ENCODE measurements at regions not wholly inside any gene's neighbourhood (a gene's known extent, or its start where the extent isn't known, plus 50 kb on each side); places are given as distances from the start of the nearest gene placed in this dataset.

- no peak overlapping the region for H3K27ac Mint-ChIP-seq
Measured at GRCh38 chr4:117203231-117203630, 117.9 kb upstream of the TRAM1L1 start.

DNA sequence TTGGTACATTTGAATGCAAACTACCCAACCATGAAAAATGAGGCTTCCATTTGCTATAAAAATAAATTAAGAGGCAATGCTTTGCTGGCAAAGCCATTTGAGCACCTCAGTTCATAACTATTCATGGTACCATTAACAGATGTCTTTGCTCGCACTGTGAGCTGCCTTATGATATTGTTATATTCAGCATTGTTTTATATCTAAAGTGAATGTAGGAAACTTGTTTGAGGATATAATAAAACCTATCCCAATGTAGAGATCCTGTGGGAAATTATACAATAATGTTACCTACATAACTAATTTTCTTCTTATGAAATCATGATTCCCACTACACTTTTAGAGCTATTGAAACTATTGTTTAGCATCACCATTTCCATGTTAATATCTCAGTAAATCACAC is 125.2 kb upstream of the TRAM1L1 start:
- H3K9me3 ChIP-seq (ENCODE audit: control insufficient read depth, insufficient read depth, low read length), result no peaks in the 10 kb centered on the region
- H3K27ac ChIP-seq (ENCODE audit: low read length), result no peak overlapping the region
- H3K36me3 ChIP-seq (ENCODE audit: control insufficient read depth, insufficient read depth, low read length), result no peaks in the 10 kb centered on the region
- WGBS (ENCODE audit: insufficient coverage), result no CpG with 5 or more reads among the region's 1 CpG
- intact Hi-C loops (cut with micrococcal nuclease), result no loop called here
- H3K9me3 Mint-ChIP-seq, result peaks cover 6% of the 10 kb centered on the region in 2 donors
- TF ChIP-seq, protein P1, sequence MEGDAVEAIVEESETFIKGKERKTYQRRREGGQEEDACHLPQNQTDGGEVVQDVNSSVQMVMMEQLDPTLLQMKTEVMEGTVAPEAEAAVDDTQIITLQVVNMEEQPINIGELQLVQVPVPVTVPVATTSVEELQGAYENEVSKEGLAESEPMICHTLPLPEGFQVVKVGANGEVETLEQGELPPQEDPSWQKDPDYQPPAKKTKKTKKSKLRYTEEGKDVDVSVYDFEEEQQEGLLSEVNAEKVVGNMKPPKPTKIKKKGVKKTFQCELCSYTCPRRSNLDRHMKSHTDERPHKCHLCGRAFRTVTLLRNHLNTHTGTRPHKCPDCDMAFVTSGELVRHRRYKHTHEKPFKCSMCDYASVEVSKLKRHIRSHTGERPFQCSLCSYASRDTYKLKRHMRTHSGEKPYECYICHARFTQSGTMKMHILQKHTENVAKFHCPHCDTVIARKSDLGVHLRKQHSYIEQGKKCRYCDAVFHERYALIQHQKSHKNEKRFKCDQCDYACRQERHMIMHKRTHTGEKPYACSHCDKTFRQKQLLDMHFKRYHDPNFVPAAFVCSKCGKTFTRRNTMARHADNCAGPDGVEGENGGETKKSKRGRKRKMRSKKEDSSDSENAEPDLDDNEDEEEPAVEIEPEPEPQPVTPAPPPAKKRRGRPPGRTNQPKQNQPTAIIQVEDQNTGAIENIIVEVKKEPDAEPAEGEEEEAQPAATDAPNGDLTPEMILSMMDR (IDR thresholded peaks at IDR 0.05), result no peak
- ATAC-seq (no peak), DNase-seq (no peak)
- H3K4me1 ChIP-seq (ENCODE audit: control insufficient read depth, insufficient read depth, low read length), result no peaks in the 10 kb centered on the region
- no peaks in the 10 kb centered on the region for H3K27me3 Mint-ChIP-seq (ENCODE audit: low read depth in 2 of 2)
- H3K4me3 ChIP-seq (ENCODE audit: low read length), result no peak overlapping the region
- no peak overlapping the region for H3K27ac Mint-ChIP-seq
- no peak overlapping the region for H3K4me3 Mint-ChIP-seq
- H3K4me1 Mint-ChIP-seq, result no peaks in the 10 kb centered on the region
- H3K36me3 Mint-ChIP-seq, result no peaks in the 10 kb centered on the region
- no peaks in the 10 kb centered on the region for H3K27me3 ChIP-seq (ENCODE audit: control insufficient read depth, insufficient read depth, low read length)

More at GRCh38 chr4:117203231-117203630, 117.9 kb upstream of the TRAM1L1 start:
- DNase-seq (no peak), ATAC-seq (no peak)
- Mint-ChIP-seq H3K27me3 (ENCODE audit: low read depth in 2 of 2) (no peaks in the 10 kb centered on the region), H3K4me1 (no peaks in the 10 kb centered on the region), H3K36me3 (no peaks in the 10 kb centered on the region), H3K4me3 (no peak overlapping the region), H3K9me3 (peaks cover 3 to 9% of the 10 kb centered on the region in 2 donors)
- TF ChIP-seq, protein P1 (IDR thresholded peaks at IDR 0.05), result no peak
- Histone ChIP-seq H3K36me3 (ENCODE audit: control insufficient read depth, insufficient read depth, low read length) (no peaks in the 10 kb centered on the region), H3K9me3 (ENCODE audit: control insufficient read depth, insufficient read depth, low read length) (peaks cover 13% of the 10 kb centered on the region), H3K4me3 (ENCODE audit: low read length) (no peak overlapping the region), H3K27ac (ENCODE audit: low read length) (no peak overlapping the region), H3K27me3 (ENCODE audit: control insufficient read depth, insufficient read depth, low read length) (no peaks in the 10 kb centered on the region), H3K4me1 (ENCODE audit: control insufficient read depth, insufficient read depth, low read length) (no peaks in the 10 kb centered on the region)
- 82% methylated on average over 1 of the region's 1 CpG for WGBS (ENCODE audit: insufficient coverage)
- intact Hi-C loops (cut with micrococcal nuclease), result no loop called here

DNA sequence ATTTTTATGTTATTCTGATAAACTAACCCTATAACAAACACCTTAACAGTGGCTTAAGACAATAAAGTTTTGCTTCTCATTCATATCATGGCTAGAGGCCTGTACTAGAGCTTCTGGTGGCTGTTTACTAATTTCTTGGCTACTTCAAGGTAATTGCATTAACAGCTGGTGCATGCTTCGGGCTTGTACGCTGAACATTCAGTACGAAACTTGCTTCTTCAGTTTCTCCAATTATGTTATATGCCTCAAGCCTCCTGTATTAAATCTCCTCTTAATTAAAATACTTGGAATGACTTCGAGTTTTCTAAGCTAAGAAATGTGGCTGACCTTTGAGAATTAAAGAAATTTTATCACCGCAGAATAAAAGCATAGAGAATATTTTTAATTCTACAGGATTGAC is 138.9 kb upstream of the TRAM1L1 start:
- no peak overlapping the region for H3K4me3 Mint-ChIP-seq
- TF ChIP-seq, protein P1 (IDR thresholded peaks at IDR 0.05), result no peak
- intact Hi-C loops (cut with micrococcal nuclease), result no loop called here
- no peaks in the 10 kb centered on the region for H3K27me3 Mint-ChIP-seq (ENCODE audit: low read depth in 2 of 2)
- WGBS (ENCODE audit: insufficient coverage), result 95% methylated on average over 3 of the region's 5 CpGs
- DNase-seq (no peak), ATAC-seq (no peak)
- H3K4me1 Mint-ChIP-seq, result no peaks in the 10 kb centered on the region
- H3K9me3 ChIP-seq (ENCODE audit: control insufficient read depth, insufficient read depth, low read length), result no peaks in the 10 kb centered on the region
- no peaks in the 10 kb centered on the region for H3K36me3 ChIP-seq (ENCODE audit: control insufficient read depth, insufficient read depth, low read length)
- H3K36me3 Mint-ChIP-seq, result no peaks in the 10 kb centered on the region
- H3K27ac Mint-ChIP-seq, result no peak overlapping the region
- no peak overlapping the region for H3K27ac ChIP-seq (ENCODE audit: low read length)
- H3K4me3 ChIP-seq (ENCODE audit: low read length), result no peak overlapping the region
- H3K9me3 Mint-ChIP-seq, result peaks cover 3 to 9% of the 10 kb centered on the region in 2 donors
- H3K4me1 ChIP-seq (ENCODE audit: control insufficient read depth, insufficient read depth, low read length), result no peaks in the 10 kb centered on the region
- H3K27me3 ChIP-seq (ENCODE audit: control insufficient read depth, insufficient read depth, low read length), result no peaks in the 10 kb centered on the region

DNA sequence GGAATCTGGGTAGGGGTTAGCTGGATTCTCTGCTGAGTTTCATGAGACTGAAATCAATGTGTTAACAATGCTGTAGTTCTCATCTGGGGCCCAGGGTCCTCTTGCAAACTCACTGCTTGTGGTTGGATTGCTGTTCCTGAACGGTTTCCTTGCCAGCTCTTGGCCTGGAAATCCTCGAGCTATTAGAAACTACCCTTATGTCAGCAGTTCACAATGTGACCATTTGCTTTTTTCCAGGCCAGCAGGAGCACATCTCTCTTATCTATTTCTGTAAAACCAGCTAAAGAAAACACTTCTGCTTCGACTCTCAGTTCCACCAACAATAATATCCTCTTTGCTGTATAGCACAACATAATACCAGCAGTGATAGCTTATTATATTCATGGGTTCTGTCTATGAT is 140.1 kb upstream of the TRAM1L1 start:
- no peak overlapping the region for H3K4me3 Mint-ChIP-seq
- H3K4me3 ChIP-seq (ENCODE audit: low read length), result no peak overlapping the region
- ATAC-seq (no peak), DNase-seq (no peak)
- no peaks in the 10 kb centered on the region for H3K27me3 Mint-ChIP-seq (ENCODE audit: low read depth in 2 of 2)
- no peak overlapping the region for H3K27ac Mint-ChIP-seq
- no peaks in the 10 kb centered on the region for H3K27me3 ChIP-seq (ENCODE audit: control insufficient read depth, insufficient read depth, low read length)
- no peak overlapping the region for H3K27ac ChIP-seq (ENCODE audit: low read length)
- H3K4me1 ChIP-seq (ENCODE audit: control insufficient read depth, insufficient read depth, low read length), result no peaks in the 10 kb centered on the region
- WGBS (ENCODE audit: insufficient coverage), result 31% methylated on average over 3 of the region's 3 CpGs
- H3K36me3 ChIP-seq (ENCODE audit: control insufficient read depth, insufficient read depth, low read length), result no peaks in the 10 kb centered on the region
- H3K9me3 Mint-ChIP-seq, result peaks cover 3 to 10% of the 10 kb centered on the region in 2 donors
- TF ChIP-seq, protein P1 (IDR thresholded peaks at IDR 0.05), result no peak
- no peaks in the 10 kb centered on the region for H3K9me3 ChIP-seq (ENCODE audit: control insufficient read depth, insufficient read depth, low read length)
- H3K36me3 Mint-ChIP-seq, result no peaks in the 10 kb centered on the region
- intact Hi-C loops (cut with micrococcal nuclease), result no loop called here
- no peaks in the 10 kb centered on the region for H3K4me1 Mint-ChIP-seq

Measured in natural killer cell (primary cell).